OCI-LY1 (cell line): ENCODE measurements at regions not wholly inside any gene's neighbourhood (a gene's known extent, or its start where the extent isn't known, plus 50 kb on each side); places are given as distances from the start of the nearest gene placed in this dataset.

Experiments
- H2AFZ ChIP-seq: fragments of 200-600 bp; sonication (generic), shearing (Covaris generic); 2 replicates; pipeline ENCODE4 v1.6.0; 2014; ENCODE audit warnings: antibody characterized with exemption, mild to moderate bottlenecking, low read length
- H3F3A ChIP-seq: fragments of 200-600 bp; sonication (generic), shearing (Covaris generic); 2 replicates; pipeline ENCODE4 v1.6.0; 2014; ENCODE audit warnings: mild to moderate bottlenecking, antibody characterized with exemption, low read length, moderate library complexity; ENCODE audit not compliant: insufficient read depth
- H3K27ac ChIP-seq: fragments of 200-600 bp; sonication (generic); 2 replicates; pipeline ENCODE4 v1.5.1; 2014; ENCODE audit warnings: low read length, mixed run types, mild to moderate bottlenecking, low read depth; ENCODE audit not compliant: poor library complexity, severe bottlenecking
- H3K27me3 ChIP-seq: fragments of 200-600 bp; sonication (generic); 2 replicates; pipeline ENCODE4 v1.6.0; 2014; ENCODE audit warnings: antibody characterized with exemption, mild to moderate bottlenecking, low read length, moderate library complexity; ENCODE audit not compliant: insufficient read depth
- H3K36me3 ChIP-seq: fragments of 200-600 bp; sonication (generic); 2 replicates; pipeline ENCODE4 v1.6.1; 2014; ENCODE audit warnings: mild to moderate bottlenecking, antibody characterized with exemption, low read length, moderate library complexity, mixed read lengths; ENCODE audit not compliant: insufficient read depth
- H3K4me1 ChIP-seq: fragments of 200-600 bp; sonication (generic); 2 replicates; pipeline ENCODE4 v1.5.1; 2014; ENCODE audit warnings: mild to moderate bottlenecking, low read length, moderate library complexity; ENCODE audit not compliant: insufficient read depth, severe bottlenecking
- H3K4me2 ChIP-seq: fragments of 200-600 bp; sonication (generic), shearing (Covaris generic); 2 replicates; pipeline ENCODE4 v1.6.1; 2014; ENCODE audit warnings: low read length
- H3K4me3 ChIP-seq: fragments of 200-600 bp; sonication (generic); 2 replicates; pipeline ENCODE4 v1.5.1; 2014; ENCODE audit warnings: low read length, low read depth, mild to moderate bottlenecking, mixed read lengths; ENCODE audit not compliant: poor library complexity, severe bottlenecking
- H3K79me2 ChIP-seq: fragments of 200-600 bp; shearing (Covaris generic); 2 replicates; pipeline ENCODE4 v1.6.1; 2016; ENCODE audit warnings: mixed run types, low read length, mixed read lengths; ENCODE audit not compliant: insufficient read depth
- H3K9ac ChIP-seq: fragments of 200-600 bp; sonication (generic), shearing (Covaris generic); 2 replicates; pipeline ENCODE4 v1.6.1; 2014; ENCODE audit warnings: mild to moderate bottlenecking, low read length, mixed read lengths
- H3K9me2 ChIP-seq: fragments of 200-600 bp; sonication (generic), shearing (Covaris generic); 2 replicates; pipeline ENCODE4 v1.6.1; 2014; ENCODE audit warnings: low read depth, mild to moderate bottlenecking, low read length, mixed read lengths
- H3K9me3 ChIP-seq: fragments of 200-600 bp; shearing (Covaris generic); 2 replicates; pipeline ENCODE4 v1.6.1; 2014; ENCODE audit warnings: low read length, mixed read lengths
- H4K20me1 ChIP-seq: fragments of 200-600 bp; sonication (generic), shearing (Covaris generic); 2 replicates; pipeline ENCODE4 v1.6.0; 2016; ENCODE audit warnings: mild to moderate bottlenecking, low read length; ENCODE audit not compliant: insufficient read depth
- EZH2 ChIP-seq: fragments of 200-600 bp; sonication (generic), shearing (Covaris generic); IDR thresholded peaks from 2 replicates; pipeline ENCODE4 v1.8.0; 2017; ENCODE audit warnings: borderline replicate concordance, mixed run types, mild to moderate bottlenecking, antibody characterized with exemption, low read length, moderate library complexity, mixed read lengths
- TF ChIP-seq, protein P1 (sequence below): fragments of 200-600 bp; sonication (generic), shearing (Covaris generic); IDR thresholded peaks from 2 replicates; pipeline ENCODE4 v1.5.1; 2017; ENCODE audit warnings: mild to moderate bottlenecking, antibody characterized with exemption, low read length, moderate library complexity, mixed read lengths

- Histone ChIP-seq H3K9me3 (no peaks in the 10 kb centered on the region), H3K9ac (no peak overlapping the region)
- no peak for TF ChIP-seq EZH2
- TF ChIP-seq, protein P1, sequence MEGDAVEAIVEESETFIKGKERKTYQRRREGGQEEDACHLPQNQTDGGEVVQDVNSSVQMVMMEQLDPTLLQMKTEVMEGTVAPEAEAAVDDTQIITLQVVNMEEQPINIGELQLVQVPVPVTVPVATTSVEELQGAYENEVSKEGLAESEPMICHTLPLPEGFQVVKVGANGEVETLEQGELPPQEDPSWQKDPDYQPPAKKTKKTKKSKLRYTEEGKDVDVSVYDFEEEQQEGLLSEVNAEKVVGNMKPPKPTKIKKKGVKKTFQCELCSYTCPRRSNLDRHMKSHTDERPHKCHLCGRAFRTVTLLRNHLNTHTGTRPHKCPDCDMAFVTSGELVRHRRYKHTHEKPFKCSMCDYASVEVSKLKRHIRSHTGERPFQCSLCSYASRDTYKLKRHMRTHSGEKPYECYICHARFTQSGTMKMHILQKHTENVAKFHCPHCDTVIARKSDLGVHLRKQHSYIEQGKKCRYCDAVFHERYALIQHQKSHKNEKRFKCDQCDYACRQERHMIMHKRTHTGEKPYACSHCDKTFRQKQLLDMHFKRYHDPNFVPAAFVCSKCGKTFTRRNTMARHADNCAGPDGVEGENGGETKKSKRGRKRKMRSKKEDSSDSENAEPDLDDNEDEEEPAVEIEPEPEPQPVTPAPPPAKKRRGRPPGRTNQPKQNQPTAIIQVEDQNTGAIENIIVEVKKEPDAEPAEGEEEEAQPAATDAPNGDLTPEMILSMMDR: no peak
Observed at GRCh38 chr1:14372526-14372925, 226.0 kb upstream of the KAZN start.

GRCh38 chr1:14373081-14373758, 225.3 kb upstream of the KAZN start:
- Histone ChIP-seq H3F3A (no peaks in the 10 kb centered on the region), H3K4me3 (no peak overlapping the region), H3K4me1 (no peaks in the 10 kb centered on the region), H2AFZ (no peak overlapping the region), H3K27ac (no peak overlapping the region), H3K27me3 (peaks cover 3% of the 10 kb centered on the region; the same call in 1 of the 2 replicates), H3K36me3 (no peaks in the 10 kb centered on the region), H3K79me2 (no peaks in the 10 kb centered on the region), H3K4me2 (no peak overlapping the region), H3K9ac (no peak overlapping the region), H4K20me1 (no peaks in the 10 kb centered on the region), H3K9me2 (no peaks in the 10 kb centered on the region), H3K9me3 (no peaks in the 10 kb centered on the region)
- TF ChIP-seq, protein P1: no peak
- TF ChIP-seq EZH2: no peak

More at GRCh38 chr1:14372526-14372925, 226.0 kb upstream of the KAZN start:
- no peak overlapping the region for H3K4me3 ChIP-seq
- no peak overlapping the region for H2AFZ ChIP-seq
- no peaks in the 10 kb centered on the region for H3K9me2 ChIP-seq
- no peaks in the 10 kb centered on the region for H3K36me3 ChIP-seq
- no peaks in the 10 kb centered on the region for H3K79me2 ChIP-seq
- H3K27me3 ChIP-seq: peaks cover 5% of the 10 kb centered on the region; the same call in 1 of the 2 replicates
- no peak overlapping the region for H3K27ac ChIP-seq
- H3K4me1 ChIP-seq: no peaks in the 10 kb centered on the region
- H4K20me1 ChIP-seq: no peaks in the 10 kb centered on the region
- H3F3A ChIP-seq: no peaks in the 10 kb centered on the region
- no peak overlapping the region for H3K4me2 ChIP-seq

GRCh38 chr1:14375226-14375625, 223.3 kb upstream of the KAZN start:
- Histone ChIP-seq H3K9ac (no peak overlapping the region), H3K9me2 (no peaks in the 10 kb centered on the region), H3K27ac (no peak overlapping the region), H4K20me1 (no peaks in the 10 kb centered on the region), H3K4me3 (no peak overlapping the region), H3K4me1 (no peaks in the 10 kb centered on the region), H3K79me2 (no peaks in the 10 kb centered on the region), H3K4me2 (no peak overlapping the region), H3K27me3 (no peaks in the 10 kb centered on the region), H3F3A (no peaks in the 10 kb centered on the region), H3K9me3 (no peaks in the 10 kb centered on the region), H3K36me3 (no peaks in the 10 kb centered on the region), H2AFZ (no peak overlapping the region)
- TF ChIP-seq, protein P1: no peak
- no peak for TF ChIP-seq EZH2
